Left colon (tissue), 2 donors: ENCODE measurements at regions not wholly inside any gene's neighbourhood (a gene's known extent, or its start where the extent isn't known, plus 50 kb on each side); places are given as distances from the start of the nearest gene placed in this dataset.
A peak's percentile ranks its signal among the peaks of the same experiment; 100 is the strongest.
"Not testable (repeated sequence)": the region's sequence is repeated elsewhere in the genome, so short reads cannot be mapped to it uniquely, and the experiment has no call there.

Experiments used
- ATAC-seq: fragments of 200-7000 bp; cut with Tn5 transposase; one replicate; pipeline ENCODE4 v1.9.1; 2020; ENCODE audit warnings: mild to moderate bottlenecking, moderate library complexity
- DNase-seq, 2 donors: peaks; one replicate each; pipeline ENCODE4 v3.0.0-alpha.2; 2020
- intact Hi-C, 2 donors: fragments of 100-400 bp; cut with DNase I in 1 of 2; cut with micrococcal nuclease in 1 of 2; formaldehyde crosslinking; loops; one replicate each; pipeline versions ENCODE4 v1.11.2 to v1.14.0; 2022; cut with DNase I, micrococcal nuclease
- donor health status: DM: no; HTN: no; CAD: no.
- donor health status: DM: yes; HTN: yes; CAD: no.

GRCh38 chr13:67464154-67464553 is 234.0 kb upstream of the PCDH9 start:
- no peak for ATAC-seq
- intact Hi-C loops = no loop called here
- no peak for DNase-seq

- intact Hi-C loops = no loop called here
- DNase-seq = no peak
- ATAC-seq = no peak
Measured at GRCh38 chr13:67462098-67462497, 232.0 kb upstream of the PCDH9 start.

- intact Hi-C loops, ATAC-seq, DNase-seq: not testable (repeated sequence)
Measured at GRCh38 chr13:67452526-67452925, 222.4 kb upstream of the PCDH9 start.

GRCh38 chr13:67445436-67445835 is 215.3 kb upstream of the PCDH9 start:
- intact Hi-C loops = no loop called here
- DNase-seq = no peak
- no peak for ATAC-seq

GRCh38 chr13:67443923-67444322 is 213.8 kb upstream of the PCDH9 start:
- intact Hi-C loops = no loop called here
- no peak for DNase-seq
- ATAC-seq = no peak

GRCh38 chr13:67440236-67440975 is 210.3 kb upstream of the PCDH9 start:
- DNase-seq = no peak
- intact Hi-C loops = no loop called here
- no peak for ATAC-seq

GRCh38 chr13:67439365-67439764 is 209.2 kb upstream of the PCDH9 start:
- intact Hi-C loops = no loop called here
- DNase-seq = no peak
- ATAC-seq = no peak

- no peak for ATAC-seq
- DNase-seq = no peak
- intact Hi-C loops = no loop called here
Measured at GRCh38 chr13:67438465-67438864, 208.3 kb upstream of the PCDH9 start.

GRCh38 chr13:67437244-67437643 is 207.1 kb upstream of the PCDH9 start:
- no peak for DNase-seq
- ATAC-seq = no peak
- intact Hi-C loops = no loop called here

GRCh38 chr13:67421475-67421874 is 191.3 kb upstream of the PCDH9 start:
- intact Hi-C loops = no loop called here
- DNase-seq (no peak), ATAC-seq (no peak)

- DNase-seq (peak in 1 of 2 donors; percentile 5), ATAC-seq (peak; percentile 51)
- intact Hi-C loops = no loop called here
Measured at GRCh38 chr13:67416047-67416925, 186.2 kb upstream of the PCDH9 start.

GRCh38 chr13:67410645-67411044 is 180.5 kb upstream of the PCDH9 start:
- no peak for ATAC-seq
- no peak for DNase-seq
- intact Hi-C loops = no loop called here

- intact Hi-C loops = no loop called here
- DNase-seq (no peak), ATAC-seq (no peak)
Measured at GRCh38 chr13:67408798-67409197, 178.7 kb upstream of the PCDH9 start.

- intact Hi-C loops = no loop called here
- no peak for DNase-seq
Measured at GRCh38 chr13:67402546-67402945, 172.4 kb upstream of the PCDH9 start.

GRCh38 chr13:67395577-67395976 is 165.4 kb upstream of the PCDH9 start:
- ATAC-seq (no peak), DNase-seq (no peak)
- intact Hi-C loops = no loop called here

More at GRCh38 chr13:67402546-67402945, 172.4 kb upstream of the PCDH9 start:
- ATAC-seq = no peak

GRCh38 chr13:67392014-67392413 is 161.9 kb upstream of the PCDH9 start:
- no peak for DNase-seq
- intact Hi-C loops = no loop called here
- ATAC-seq = no peak

- intact Hi-C loops = no loop called here
- no peak for DNase-seq
- ATAC-seq = no peak
Measured at GRCh38 chr13:67390462-67391086, 160.4 kb upstream of the PCDH9 start.

- intact Hi-C loops = no loop called here
- ATAC-seq = no peak
Measured at GRCh38 chr13:67389171-67389570, 159.0 kb upstream of the PCDH9 start.

GRCh38 chr13:67383109-67383757 is 153.1 kb upstream of the PCDH9 start:
- DNase-seq, ATAC-seq, intact Hi-C loops: not testable (repeated sequence)

More at GRCh38 chr13:67389171-67389570, 159.0 kb upstream of the PCDH9 start:
- no peak for DNase-seq
